ENCODE measurements at regions not wholly inside any gene's neighbourhood (a gene's known extent, or its start where the extent isn't known, plus 50 kb on each side); places are given as distances from the start of the nearest gene placed in this dataset.

GRCh38 chr12:13670285-13670866, 311.0 kb downstream of the GRIN2B start:
- DNase-seq: no peak

GRCh38 chr12:13668880-13669279, 312.5 kb downstream of the GRIN2B start:
- no peak for DNase-seq

GRCh38 chr12:13666806-13667205, 314.6 kb downstream of the GRIN2B start:
- no peak for DNase-seq

- DNase-seq: peak; percentile 35
Measured at GRCh38 chr12:13661005-13661887, 320.2 kb downstream of the GRIN2B start.

GRCh38 chr12:13654456-13654855, 326.9 kb downstream of the GRIN2B start:
- DNase-seq: no peak

- DNase-seq: no peak
Measured at GRCh38 chr12:13652105-13652504, 329.3 kb downstream of the GRIN2B start.

GRCh38 chr12:13635709-13636108, 345.7 kb downstream of the GRIN2B start:
- DNase-seq: no peak

- no peak for DNase-seq
Measured at GRCh38 chr12:13631873-13632272, 349.5 kb downstream of the GRIN2B start.

- no peak for DNase-seq
Measured at GRCh38 chr12:13630354-13630753, 351.0 kb downstream of the GRIN2B start.

GRCh38 chr12:13628067-13628466, 353.3 kb downstream of the GRIN2B start:
- no peak for DNase-seq

GRCh38 chr12:13627536-13627935, 353.9 kb downstream of the GRIN2B start:
- DNase-seq: no peak

- DNase-seq: no peak
Measured at GRCh38 chr12:13613297-13613696, 368.1 kb downstream of the GRIN2B start.

GRCh38 chr12:13609894-13610679, 371.3 kb downstream of the GRIN2B start:
- no peak for DNase-seq

GRCh38 chr12:13606290-13606689, 375.1 kb downstream of the GRIN2B start:
- DNase-seq: no peak

GRCh38 chr12:13603953-13604352, 377.4 kb downstream of the GRIN2B start:
- DNase-seq: no peak

- DNase-seq: no peak
Measured at GRCh38 chr12:13602172-13602571, 379.2 kb downstream of the GRIN2B start.

GRCh38 chr12:13599176-13599575, 382.2 kb downstream of the GRIN2B start:
- DNase-seq: no peak

- no peak for DNase-seq
Measured at GRCh38 chr12:13597837-13598236, 383.6 kb downstream of the GRIN2B start.

- no peak for DNase-seq
Measured at GRCh38 chr12:13597166-13597565, 384.2 kb downstream of the GRIN2B start.

GRCh38 chr12:13596714-13597113, 384.7 kb downstream of the GRIN2B start:
- DNase-seq: no peak

GRCh38 chr12:13595536-13596443, 385.6 kb downstream of the GRIN2B start:
- no peak for DNase-seq

GRCh38 chr12:13594731-13595514, 386.5 kb downstream of the GRIN2B start:
- no peak for DNase-seq

Measured in activated CD4-positive, alpha-beta T cell treated with anti-CD3 and anti-CD28 coated beads, Interleukin-10, Interleukin-2, amounts not matched to agents 100 ng/mL and 50 ng/mL, durations not matched to agents 16 hours and 8 hours (primary cell).